ENCODE measurements at regions not wholly inside any gene's neighbourhood (a gene's known extent, or its start where the extent isn't known, plus 50 kb on each side); places are given as distances from the start of the nearest gene placed in this dataset.

DNA sequence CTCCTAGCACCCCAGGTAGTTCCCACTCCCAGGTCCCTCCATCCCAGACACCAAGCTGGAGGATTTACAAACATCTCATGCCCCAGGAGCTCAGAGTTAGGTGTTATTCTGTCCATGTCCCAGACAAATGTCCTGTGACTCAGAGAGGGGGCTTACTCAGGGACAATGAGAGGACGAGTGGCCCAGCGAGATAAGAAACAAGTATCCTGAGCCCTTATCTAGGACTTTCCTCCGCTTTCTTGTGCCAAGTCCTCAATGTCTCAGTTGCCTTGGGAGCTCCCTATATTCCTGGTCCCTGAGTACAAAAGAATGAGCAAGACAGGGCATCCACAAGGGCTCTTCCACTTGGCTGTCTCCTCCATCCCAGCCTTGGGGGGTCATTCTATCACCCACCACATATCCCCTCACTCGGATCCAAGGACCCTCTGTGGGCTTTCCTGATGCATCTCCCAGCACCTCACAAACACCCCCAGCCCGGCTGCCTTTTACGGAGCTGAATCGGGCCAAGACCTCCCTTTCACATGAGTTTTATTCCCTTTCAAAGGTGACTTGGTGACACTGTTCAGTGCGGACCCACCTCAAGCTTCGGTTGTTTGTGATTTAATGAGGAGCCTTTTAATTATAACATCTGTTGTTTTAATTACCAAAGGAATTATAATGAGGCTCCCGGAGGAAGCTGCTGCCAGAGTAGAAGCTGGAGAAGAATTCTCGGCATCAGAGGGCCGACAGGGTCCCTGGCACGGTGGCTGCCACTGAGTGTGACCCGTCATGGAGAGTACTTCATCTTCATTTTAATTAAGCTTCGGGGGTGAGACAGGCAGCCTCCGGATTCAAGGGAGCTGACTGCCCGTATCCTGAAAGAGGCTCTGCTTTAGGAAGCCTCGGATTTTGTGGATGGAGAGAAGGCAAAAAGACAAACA, 121.5 kb downstream of the WSCD1 start:
- ATAC-seq = peak; percentile 24 to 50
- H3K27me3 ChIP-seq = peaks cover 0 to 7% (median 0%) of the 10 kb centered on the region in 3 donors
- no peak for DNase-seq
- peak overlapping the region in 3 of 4 donors; percentile 28 to 67 (median 62) for H3K27ac ChIP-seq
- no peaks in the 10 kb centered on the region for H3K4me1 ChIP-seq
- H3K4me3 ChIP-seq = no peak overlapping the region
- no peaks in the 10 kb centered on the region for H3K36me3 ChIP-seq
- H3K9me3 ChIP-seq = no peaks in the 10 kb centered on the region
- in situ Hi-C loops (cut with MboI; ENCODE audit: low sequenced_read_pairs in 4 of 4) = no loop called here
- TF ChIP-seq CTCF (IDR thresholded peaks at IDR 0.05 in 4 of 5, conservative IDR thresholded peaks at IDR 0.05 in 1 of 5) (no peak), POLR2A (IDR thresholded peaks at IDR 0.05) (no peak)
- intact Hi-C loops (cut with DNase I; ENCODE audit: low total_unique reads) = no loop called here

DNA sequence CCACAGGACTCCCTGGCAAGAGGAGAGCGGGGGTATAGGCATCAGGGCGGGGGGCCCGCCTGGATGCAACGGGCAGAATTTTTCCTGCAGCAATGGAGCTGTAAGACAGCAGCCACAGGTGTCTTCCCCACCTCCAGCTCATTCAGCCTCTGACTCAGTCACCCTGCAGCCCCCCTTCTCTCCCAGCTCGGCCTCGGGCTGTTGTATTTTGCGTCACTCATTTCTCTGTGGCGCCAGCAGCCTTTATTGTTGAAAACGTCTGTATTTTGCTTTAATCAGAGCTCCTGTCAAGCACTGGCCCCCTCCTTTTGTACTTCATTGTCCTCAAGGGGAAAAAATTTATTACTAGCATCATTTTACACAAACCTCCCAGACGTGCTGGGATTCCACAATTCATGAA, 117.7 kb downstream of the WSCD1 start:
- H3K4me3 ChIP-seq = no peak overlapping the region
- no peak for ATAC-seq
- in situ Hi-C loops (cut with MboI; ENCODE audit: low sequenced_read_pairs in 4 of 4) (no loop called here), intact Hi-C loops (cut with DNase I; ENCODE audit: low total_unique reads) (no loop called here)
- H3K36me3 ChIP-seq = no peaks in the 10 kb centered on the region
- peaks cover 0 to 7% (median 0%) of the 10 kb centered on the region in 3 donors for H3K27me3 ChIP-seq
- H3K27ac ChIP-seq = no peak overlapping the region
- H3K9me3 ChIP-seq = no peaks in the 10 kb centered on the region
- no peak for DNase-seq
- no peak for TF ChIP-seq POLR2A (IDR thresholded peaks at IDR 0.05)
- TF ChIP-seq CTCF (IDR thresholded peaks at IDR 0.05 in 4 of 5, conservative IDR thresholded peaks at IDR 0.05 in 1 of 5) = no peak
- no peaks in the 10 kb centered on the region for H3K4me1 ChIP-seq

GRCh38 chr17:6186998-6187397, 116.8 kb downstream of the WSCD1 start:
- in situ Hi-C loops (cut with MboI; ENCODE audit: low sequenced_read_pairs in 4 of 4) (no loop called here), intact Hi-C loops (cut with DNase I; ENCODE audit: low total_unique reads) (no loop called here)
- TF ChIP-seq POLR2A (IDR thresholded peaks at IDR 0.05) (no peak), CTCF (IDR thresholded peaks at IDR 0.05 in 4 of 5, conservative IDR thresholded peaks at IDR 0.05 in 1 of 5) (no peak)

DNA sequence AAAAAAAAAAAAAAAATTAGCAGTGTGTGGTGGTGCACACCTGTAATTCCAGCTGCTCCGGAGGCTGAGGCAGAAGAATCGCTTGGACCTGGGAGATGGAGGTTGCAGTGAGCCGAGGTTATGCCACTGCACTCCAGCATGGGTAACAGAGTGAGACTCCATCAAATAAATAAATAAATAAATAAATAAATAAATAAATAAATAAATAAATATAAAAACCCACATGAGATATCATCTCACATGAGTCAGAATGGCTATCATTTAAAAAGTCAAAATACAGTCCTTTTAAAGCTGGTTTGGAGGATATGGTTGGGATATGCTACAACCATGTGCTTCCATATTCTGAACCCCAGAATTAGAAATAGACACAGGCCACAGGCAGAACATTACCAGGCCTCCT, 114.3 kb downstream of the WSCD1 start:
- DNase-seq (no peak), ATAC-seq (no peak)
- in situ Hi-C loops (cut with MboI; ENCODE audit: low sequenced_read_pairs in 4 of 4) (no loop called here), intact Hi-C loops (cut with DNase I; ENCODE audit: low total_unique reads) (no loop called here)
- Histone ChIP-seq H3K4me3 (no peak overlapping the region), H3K4me1 (no peaks in the 10 kb centered on the region), H3K27ac (no peak overlapping the region), H3K27me3 (no peaks in the 10 kb centered on the region), H3K9me3 (no peaks in the 10 kb centered on the region), H3K36me3 (no peaks in the 10 kb centered on the region)
- TF ChIP-seq POLR2A (IDR thresholded peaks at IDR 0.05) = no peak
- TF ChIP-seq CTCF (IDR thresholded peaks at IDR 0.05 in 4 of 5, conservative IDR thresholded peaks at IDR 0.05 in 1 of 5) = no peak

More at GRCh38 chr17:6186998-6187397, 116.8 kb downstream of the WSCD1 start:
- Histone ChIP-seq H3K4me1 (no peaks in the 10 kb centered on the region), H3K36me3 (no peaks in the 10 kb centered on the region), H3K9me3 (no peaks in the 10 kb centered on the region), H3K27me3 (peaks cover 0 to 7% (median 0%) of the 10 kb centered on the region in 3 donors), H3K27ac (no peak overlapping the region), H3K4me3 (no peak overlapping the region)
- ATAC-seq = no peak
- no peak for DNase-seq

All from gastrocnemius medialis (tissue), 4 donors.